ENCODE measurements at regions not wholly inside any gene's neighbourhood (a gene's known extent, or its start where the extent isn't known, plus 50 kb on each side); places are given as distances from the start of the nearest gene placed in this dataset.

GRCh38 chr2:219916281-219916680 lies 288.9 kb downstream of the SLC4A3 start:
- no peaks in the 10 kb centered on the region for H3K4me1 ChIP-seq (ENCODE audit: control insufficient read depth, insufficient read depth, low read length, unreplicated experiment)
- H2AFZ ChIP-seq (ENCODE audit: low read length, unreplicated experiment), result no peak overlapping the region
- no peak overlapping the region for H3K4me3 ChIP-seq (ENCODE audit: low read depth, low read length)
- no peaks in the 10 kb centered on the region for H3K36me3 ChIP-seq (ENCODE audit: insufficient read depth, low read length)
- no peak overlapping the region for H3K27ac ChIP-seq (ENCODE audit: low read depth, low read length)
- H3K27me3 ChIP-seq (ENCODE audit: insufficient read depth, low read length), result no peaks in the 10 kb centered on the region; the same call in 1 of the 2 replicates
- H3K79me2 ChIP-seq (ENCODE audit: control insufficient read depth, insufficient read depth, low read length, unreplicated experiment), result no peaks in the 10 kb centered on the region

DNA sequence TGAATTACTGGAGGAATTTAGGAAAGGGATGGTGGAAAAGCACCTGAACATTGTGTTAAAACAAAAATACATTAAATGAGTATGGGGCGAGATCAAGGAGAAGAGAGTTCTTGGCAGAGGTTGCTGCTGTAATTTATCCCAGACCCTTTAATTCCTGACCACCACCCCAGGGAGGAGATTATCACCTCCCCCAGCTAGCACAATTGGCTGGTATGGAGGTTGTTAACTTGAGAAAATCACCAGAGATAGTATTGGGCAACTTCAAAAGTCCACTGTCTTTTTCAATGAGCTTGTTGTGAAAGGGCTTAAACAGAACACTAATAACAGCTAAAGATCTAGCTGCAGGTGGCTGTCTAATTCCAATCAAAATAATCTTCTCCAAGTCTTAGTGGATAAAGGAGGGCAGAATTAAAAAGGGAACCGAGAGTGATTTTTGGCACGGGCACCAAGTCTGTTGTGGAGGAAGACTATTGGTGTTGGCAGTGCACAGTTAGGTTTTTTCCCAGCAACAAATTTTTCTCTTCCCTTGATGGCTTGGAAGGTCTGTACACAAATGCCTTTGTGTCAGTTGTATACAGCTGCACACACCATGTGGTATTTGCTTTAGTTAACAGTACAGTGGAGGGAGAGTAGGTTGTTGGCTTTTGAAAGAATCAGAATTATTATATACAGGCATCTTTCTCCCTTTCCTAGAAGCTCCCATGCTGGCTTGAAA lies 289.5 kb downstream of the SLC4A3 start:
- Histone ChIP-seq H3K27me3 (ENCODE audit: insufficient read depth, low read length) (no peaks in the 10 kb centered on the region; the same call in 1 of the 2 replicates), H2AFZ (ENCODE audit: low read length, unreplicated experiment) (no peak overlapping the region), H3K4me3 (ENCODE audit: low read depth, low read length) (no peak overlapping the region), H3K36me3 (ENCODE audit: insufficient read depth, low read length) (no peaks in the 10 kb centered on the region), H3K79me2 (ENCODE audit: control insufficient read depth, insufficient read depth, low read length, unreplicated experiment) (no peaks in the 10 kb centered on the region), H3K4me1 (ENCODE audit: control insufficient read depth, insufficient read depth, low read length, unreplicated experiment) (no peaks in the 10 kb centered on the region), H3K27ac (ENCODE audit: low read depth, low read length) (no peak overlapping the region)

- Histone ChIP-seq H3K4me1 (ENCODE audit: control insufficient read depth, insufficient read depth, low read length, unreplicated experiment) (no peaks in the 10 kb centered on the region), H2AFZ (ENCODE audit: low read length, unreplicated experiment) (no peak overlapping the region), H3K27me3 (ENCODE audit: insufficient read depth, low read length) (no peaks in the 10 kb centered on the region; the same call in 1 of the 2 replicates), H3K27ac (ENCODE audit: low read depth, low read length) (no peak overlapping the region), H3K79me2 (ENCODE audit: control insufficient read depth, insufficient read depth, low read length, unreplicated experiment) (no peaks in the 10 kb centered on the region), H3K36me3 (ENCODE audit: insufficient read depth, low read length) (no peaks in the 10 kb centered on the region), H3K4me3 (ENCODE audit: low read depth, low read length) (no peak overlapping the region)
Observed at GRCh38 chr2:219918254-219918653, 290.8 kb downstream of the SLC4A3 start.

DNA sequence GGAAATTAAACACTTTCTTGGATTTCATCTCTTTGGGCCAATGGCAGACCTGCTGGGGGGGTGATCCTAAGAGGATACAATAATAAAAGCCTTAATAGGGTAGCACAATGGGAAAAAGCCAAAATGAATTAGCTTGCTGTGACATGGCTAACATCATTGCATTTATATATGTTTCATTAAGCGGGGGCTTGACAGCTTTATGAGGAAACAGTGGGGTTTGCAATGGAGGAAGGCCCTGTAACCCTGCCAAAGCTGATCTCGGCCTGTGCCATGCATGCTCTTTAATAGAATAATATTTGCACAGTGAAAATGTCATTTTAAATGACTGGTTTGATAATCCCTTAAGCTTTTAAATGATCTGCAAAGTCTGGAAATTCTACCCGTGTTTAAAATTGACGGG lies 291.5 kb downstream of the SLC4A3 start:
- no peaks in the 10 kb centered on the region; the same call in 1 of the 2 replicates for H3K27me3 ChIP-seq (ENCODE audit: insufficient read depth, low read length)
- H3K4me1 ChIP-seq (ENCODE audit: control insufficient read depth, insufficient read depth, low read length, unreplicated experiment), result no peaks in the 10 kb centered on the region
- no peaks in the 10 kb centered on the region for H3K36me3 ChIP-seq (ENCODE audit: insufficient read depth, low read length)
- H3K79me2 ChIP-seq (ENCODE audit: control insufficient read depth, insufficient read depth, low read length, unreplicated experiment), result no peaks in the 10 kb centered on the region
- no peak overlapping the region for H3K4me3 ChIP-seq (ENCODE audit: low read depth, low read length)
- no peak overlapping the region for H2AFZ ChIP-seq (ENCODE audit: low read length, unreplicated experiment)
- no peak overlapping the region for H3K27ac ChIP-seq (ENCODE audit: low read depth, low read length)

GRCh38 chr2:219919506-219919905 lies 292.1 kb downstream of the SLC4A3 start:
- H3K27me3 ChIP-seq (ENCODE audit: insufficient read depth, low read length), result no peaks in the 10 kb centered on the region; the same call in 1 of the 2 replicates
- no peak overlapping the region for H2AFZ ChIP-seq (ENCODE audit: low read length, unreplicated experiment)
- H3K4me3 ChIP-seq (ENCODE audit: low read depth, low read length), result no peak overlapping the region

GRCh38 chr2:219929835-219930234 lies 302.4 kb downstream of the SLC4A3 start:
- H3K27ac ChIP-seq (ENCODE audit: low read depth, low read length), result no peak overlapping the region
- no peaks in the 10 kb centered on the region for H3K27me3 ChIP-seq (ENCODE audit: insufficient read depth, low read length)
- H3K79me2 ChIP-seq (ENCODE audit: control insufficient read depth, insufficient read depth, low read length, unreplicated experiment), result no peaks in the 10 kb centered on the region
- no peaks in the 10 kb centered on the region for H3K4me1 ChIP-seq (ENCODE audit: control insufficient read depth, insufficient read depth, low read length, unreplicated experiment)
- H3K36me3 ChIP-seq (ENCODE audit: insufficient read depth, low read length), result no peaks in the 10 kb centered on the region
- no peak overlapping the region for H3K4me3 ChIP-seq (ENCODE audit: low read depth, low read length)
- H2AFZ ChIP-seq (ENCODE audit: low read length, unreplicated experiment), result no peak overlapping the region

More at GRCh38 chr2:219919506-219919905, 292.1 kb downstream of the SLC4A3 start:
- Histone ChIP-seq H3K79me2 (ENCODE audit: control insufficient read depth, insufficient read depth, low read length, unreplicated experiment) (no peaks in the 10 kb centered on the region), H3K36me3 (ENCODE audit: insufficient read depth, low read length) (no peaks in the 10 kb centered on the region), H3K4me1 (ENCODE audit: control insufficient read depth, insufficient read depth, low read length, unreplicated experiment) (no peaks in the 10 kb centered on the region), H3K27ac (ENCODE audit: low read depth, low read length) (no peak overlapping the region)

GRCh38 chr2:219939647-219940046 lies 312.2 kb downstream of the SLC4A3 start:
- no peaks in the 10 kb centered on the region for H3K27me3 ChIP-seq (ENCODE audit: insufficient read depth, low read length)
- H3K4me3 ChIP-seq (ENCODE audit: low read depth, low read length), result no peak overlapping the region
- no peak overlapping the region for H3K27ac ChIP-seq (ENCODE audit: low read depth, low read length)
- no peak overlapping the region for H2AFZ ChIP-seq (ENCODE audit: low read length, unreplicated experiment)
- no peaks in the 10 kb centered on the region for H3K36me3 ChIP-seq (ENCODE audit: insufficient read depth, low read length)
- no peaks in the 10 kb centered on the region for H3K4me1 ChIP-seq (ENCODE audit: control insufficient read depth, insufficient read depth, low read length, unreplicated experiment)
- H3K79me2 ChIP-seq (ENCODE audit: control insufficient read depth, insufficient read depth, low read length, unreplicated experiment), result no peaks in the 10 kb centered on the region

DNA sequence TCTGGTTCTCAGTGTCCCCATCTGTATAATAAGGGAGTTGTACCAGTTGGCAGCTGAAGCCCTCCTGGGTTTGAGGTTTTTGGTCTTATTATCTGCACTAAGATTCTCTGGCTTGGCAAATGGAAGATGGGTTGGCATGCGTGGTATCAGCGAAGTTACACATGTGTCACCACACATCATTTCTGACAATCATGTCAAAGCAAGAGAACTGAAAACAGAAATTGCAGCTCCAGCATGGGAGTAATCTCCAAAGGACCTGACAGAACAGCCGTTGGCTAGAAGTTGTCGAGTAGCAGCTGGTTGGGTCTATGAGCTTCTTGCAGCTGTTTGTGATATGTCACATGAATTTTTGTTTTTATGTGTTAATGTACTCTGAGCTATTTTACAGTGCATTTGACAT lies 317.4 kb downstream of the SLC4A3 start:
- Histone ChIP-seq H3K36me3 (ENCODE audit: insufficient read depth, low read length) (no peaks in the 10 kb centered on the region), H3K79me2 (ENCODE audit: control insufficient read depth, insufficient read depth, low read length, unreplicated experiment) (no peaks in the 10 kb centered on the region), H3K27ac (ENCODE audit: low read depth, low read length) (no peak overlapping the region), H2AFZ (ENCODE audit: low read length, unreplicated experiment) (no peak overlapping the region), H3K4me3 (ENCODE audit: low read depth, low read length) (no peak overlapping the region), H3K27me3 (ENCODE audit: insufficient read depth, low read length) (no peaks in the 10 kb centered on the region), H3K4me1 (ENCODE audit: control insufficient read depth, insufficient read depth, low read length, unreplicated experiment) (no peaks in the 10 kb centered on the region)

GRCh38 chr2:219946021-219946420 lies 318.6 kb downstream of the SLC4A3 start:
- H3K27me3 ChIP-seq (ENCODE audit: insufficient read depth, low read length), result no peaks in the 10 kb centered on the region
- H3K4me1 ChIP-seq (ENCODE audit: control insufficient read depth, insufficient read depth, low read length, unreplicated experiment), result no peaks in the 10 kb centered on the region
- no peak overlapping the region for H2AFZ ChIP-seq (ENCODE audit: low read length, unreplicated experiment)
- H3K36me3 ChIP-seq (ENCODE audit: insufficient read depth, low read length), result no peaks in the 10 kb centered on the region
- H3K4me3 ChIP-seq (ENCODE audit: low read depth, low read length), result no peak overlapping the region
- no peak overlapping the region for H3K27ac ChIP-seq (ENCODE audit: low read depth, low read length)
- H3K79me2 ChIP-seq (ENCODE audit: control insufficient read depth, insufficient read depth, low read length, unreplicated experiment), result no peaks in the 10 kb centered on the region

GRCh38 chr2:219946529-219946928 lies 319.1 kb downstream of the SLC4A3 start:
- Histone ChIP-seq H3K4me3 (ENCODE audit: low read depth, low read length) (no peak overlapping the region), H3K36me3 (ENCODE audit: insufficient read depth, low read length) (no peaks in the 10 kb centered on the region), H2AFZ (ENCODE audit: low read length, unreplicated experiment) (no peak overlapping the region), H3K4me1 (ENCODE audit: control insufficient read depth, insufficient read depth, low read length, unreplicated experiment) (no peaks in the 10 kb centered on the region), H3K27ac (ENCODE audit: low read depth, low read length) (no peak overlapping the region), H3K27me3 (ENCODE audit: insufficient read depth, low read length) (no peaks in the 10 kb centered on the region), H3K79me2 (ENCODE audit: control insufficient read depth, insufficient read depth, low read length, unreplicated experiment) (no peaks in the 10 kb centered on the region)

GRCh38 chr2:219947575-219947974 lies 320.1 kb downstream of the SLC4A3 start:
- no peaks in the 10 kb centered on the region for H3K27me3 ChIP-seq (ENCODE audit: insufficient read depth, low read length)
- no peak overlapping the region for H3K27ac ChIP-seq (ENCODE audit: low read depth, low read length)
- H2AFZ ChIP-seq (ENCODE audit: low read length, unreplicated experiment), result no peak overlapping the region
- no peak overlapping the region for H3K4me3 ChIP-seq (ENCODE audit: low read depth, low read length)
- H3K79me2 ChIP-seq (ENCODE audit: control insufficient read depth, insufficient read depth, low read length, unreplicated experiment), result no peaks in the 10 kb centered on the region
- H3K36me3 ChIP-seq (ENCODE audit: insufficient read depth, low read length), result no peaks in the 10 kb centered on the region
- H3K4me1 ChIP-seq (ENCODE audit: control insufficient read depth, insufficient read depth, low read length, unreplicated experiment), result no peaks in the 10 kb centered on the region
